GM19035 (cell line): ENCODE measurements at regions not wholly inside any gene's neighbourhood (a gene's known extent, or its start where the extent isn't known, plus 50 kb on each side); places are given as distances from the start of the nearest gene placed in this dataset.

Source experiments
- ATAC-seq: cut with Tn5 transposase; IDR thresholded peaks from one replicate; pipeline ENCODE4 v1.9.1; 2021; ENCODE audit not compliant: unreplicated experiment

DNA sequence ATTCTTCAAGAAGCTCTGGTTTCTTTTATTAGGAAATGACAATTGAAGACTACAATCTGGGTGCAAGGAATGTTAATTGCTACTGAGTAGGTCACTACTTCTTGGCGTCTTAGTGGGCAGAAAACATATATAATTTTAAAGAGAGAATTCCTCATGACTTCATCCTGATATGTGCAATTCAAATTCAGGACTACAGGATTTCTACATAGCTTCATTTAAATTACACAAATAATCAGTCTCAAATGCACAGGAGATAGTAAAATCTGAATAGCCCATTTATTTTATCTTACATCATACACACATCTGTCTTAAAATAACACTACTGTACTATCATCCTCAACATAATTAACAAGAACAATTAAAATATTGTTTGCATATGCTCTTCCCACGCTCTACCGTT is 52.5 kb upstream of the GPR149 start:
- ATAC-seq: no peak

DNA sequence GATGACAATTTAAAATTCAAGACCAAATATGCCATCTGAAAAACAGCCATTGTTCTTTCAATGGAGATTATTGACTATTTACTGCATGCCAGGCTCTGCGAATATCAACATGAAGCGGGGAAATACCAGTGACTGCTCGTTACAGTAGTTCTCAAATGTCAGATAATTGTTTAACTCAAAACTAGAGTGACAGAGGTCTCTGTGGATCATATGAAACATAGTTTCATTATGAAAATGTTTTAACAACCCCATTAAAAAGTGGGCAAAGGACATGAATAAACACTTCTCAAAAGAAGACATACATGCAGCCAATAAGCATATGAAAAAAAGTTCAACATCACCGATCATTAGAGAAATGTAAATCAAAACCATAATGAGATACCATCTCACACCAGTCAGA is 50.0 kb upstream of the GPR149 start:
- ATAC-seq: no peak
